SH-SY5Y (cell line): ENCODE measurements at regions not wholly inside any gene's neighbourhood (a gene's known extent, or its start where the extent isn't known, plus 50 kb on each side); places are given as distances from the start of the nearest gene placed in this dataset.

Experiments
- GATA2 ChIP-seq: IDR thresholded peaks from 2 replicates; pipeline ENCODE4 v1.6.1; 2011; ENCODE audit warnings: mild to moderate bottlenecking, low read depth, low read length
- GATA3 ChIP-seq: IDR thresholded peaks from 2 replicates; pipeline ENCODE4 v1.6.1; 2011; ENCODE audit warnings: low read depth, mild to moderate bottlenecking, low read length, moderate library complexity

DNA sequence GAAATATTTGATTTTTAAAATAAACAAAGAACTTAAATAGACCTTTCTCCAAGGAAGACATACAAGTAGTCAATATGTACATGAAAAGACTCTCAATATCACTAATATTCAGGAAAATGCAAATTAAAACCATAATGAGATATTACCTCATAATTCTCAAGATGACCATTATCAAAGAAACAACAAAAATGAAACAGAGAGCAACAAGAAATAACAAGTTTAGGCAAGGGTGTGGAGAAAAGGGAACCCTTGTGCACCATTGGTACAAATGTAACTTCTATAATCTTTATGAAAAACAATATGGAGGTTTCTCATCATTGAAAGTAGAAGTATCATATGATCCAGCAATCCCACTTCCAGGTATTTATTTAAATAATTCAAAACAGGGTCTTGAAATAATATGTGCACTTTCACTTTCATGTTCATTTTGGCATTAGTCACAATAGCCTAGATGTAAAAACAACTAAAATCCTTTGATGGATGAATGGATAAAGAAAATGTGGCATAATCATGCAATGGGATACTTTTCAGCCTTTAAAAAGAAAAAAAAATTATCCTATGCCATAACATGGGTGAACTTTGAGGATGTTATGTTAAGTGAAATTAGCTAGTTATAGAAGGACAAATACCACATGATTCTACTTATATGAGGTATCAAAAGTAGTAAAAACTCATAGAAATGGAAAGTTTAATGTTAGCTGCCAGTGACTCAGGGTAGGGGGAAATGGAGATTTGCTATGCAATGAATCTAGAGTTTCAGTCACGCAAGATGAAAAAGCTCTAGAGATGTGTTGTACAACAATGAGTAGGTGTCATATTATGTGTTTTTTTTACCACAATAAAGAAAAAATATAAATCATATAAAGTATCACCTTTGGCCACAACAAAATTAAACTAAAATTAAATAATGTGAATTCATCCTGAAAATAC is 114.5 kb upstream of the LYPLAL1 start:
- TF ChIP-seq GATA2 (no peak), GATA3 (no peak)
